NCI-H82 treated with DMSO at 0.1 percent for 48 hours (cell line): ENCODE measurements at regions not wholly inside any gene's neighbourhood (a gene's known extent, or its start where the extent isn't known, plus 50 kb on each side); places are given as distances from the start of the nearest gene placed in this dataset.
"Not testable (repeated sequence)": the region's sequence is repeated elsewhere in the genome, so short reads cannot be mapped to it uniquely, and the experiment has no call there.

Experiments
- DNase-seq: peaks from one replicate; lab custom pipeline; 2025; ENCODE audit not compliant: unreplicated experiment; lab: John Stamatoyannopoulos, UW

GRCh38 chr2:144666032-144666431 lies 146.1 kb upstream of the ZEB2 start:
- no peak for DNase-seq

- no peak for DNase-seq
These were observed 143.3 kb upstream of the ZEB2 start for GRCh38 chr2:144663207-144663606.

DNA sequence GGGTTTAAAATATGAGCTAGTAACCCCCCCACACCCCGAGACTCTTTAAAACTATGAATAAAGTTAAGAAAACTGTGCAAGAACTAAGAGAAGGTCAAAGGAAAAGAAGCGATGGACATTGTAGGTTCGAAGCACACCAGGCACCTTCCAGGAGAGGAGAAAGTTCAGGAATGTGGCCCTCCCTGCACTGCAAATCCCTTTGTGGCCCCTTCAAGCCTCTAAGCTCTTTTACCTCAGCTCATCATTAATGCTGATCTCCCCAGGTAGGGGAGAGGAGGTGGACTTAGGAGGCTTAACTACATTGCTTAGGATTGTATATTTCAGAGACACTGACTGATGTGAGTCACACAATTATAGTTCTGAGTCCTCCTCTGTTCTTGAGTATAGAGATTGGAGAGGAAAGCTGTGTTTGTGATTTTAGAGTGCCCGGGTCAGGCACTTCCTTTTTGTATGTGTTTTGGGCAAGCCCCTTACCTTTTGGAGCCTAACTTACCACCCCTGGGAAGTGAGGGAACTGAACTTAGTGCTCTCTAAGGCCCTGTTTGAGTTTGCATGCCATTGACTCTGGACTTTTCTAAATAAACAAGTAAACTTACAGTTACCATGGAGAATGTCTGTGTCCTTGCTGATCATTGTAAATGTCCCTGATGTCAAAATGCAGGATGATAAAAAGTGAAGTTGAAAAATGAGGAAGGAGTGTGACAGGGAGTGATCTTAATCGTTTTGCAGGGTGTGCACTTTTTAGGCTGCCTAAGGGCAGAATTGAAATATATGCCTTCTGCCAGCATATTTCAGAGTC lies 140.8 kb upstream of the ZEB2 start:
- no peak for DNase-seq

DNA sequence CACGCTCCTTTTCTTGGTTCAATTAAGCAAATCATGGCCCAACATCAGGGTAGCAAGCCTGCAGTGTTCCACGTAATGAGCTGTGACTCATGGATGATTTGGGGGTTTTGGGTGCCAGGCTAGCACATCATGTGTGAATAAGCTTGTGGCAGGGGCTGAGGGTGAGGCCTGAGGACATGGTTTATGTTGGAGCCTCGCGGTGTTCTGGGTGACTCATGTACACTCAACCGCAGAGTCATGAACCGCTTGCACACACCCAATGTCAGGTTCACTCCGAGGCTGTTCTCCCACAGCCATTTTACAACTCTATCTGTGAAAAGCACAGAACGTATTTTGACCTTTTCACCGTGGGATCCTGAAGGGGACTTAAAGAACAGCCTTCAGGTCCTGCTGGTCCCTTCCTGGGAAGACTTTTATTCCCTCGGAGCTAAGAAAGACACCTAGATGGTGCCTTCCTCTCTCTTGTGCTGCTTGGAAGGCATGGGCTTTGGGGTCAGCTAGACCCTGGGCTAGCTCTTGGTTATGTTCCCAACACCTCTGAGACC lies 139.9 kb upstream of the ZEB2 start:
- no peak for DNase-seq

- DNase-seq = no peak
These were observed 134.6 kb upstream of the ZEB2 start for GRCh38 chr2:144654523-144654922.

- no peak for DNase-seq
These were observed 131.0 kb upstream of the ZEB2 start for GRCh38 chr2:144650907-144651306.

GRCh38 chr2:144648837-144649465 lies 129.0 kb upstream of the ZEB2 start:
- no peak for DNase-seq

- DNase-seq = no peak
These were observed 125.3 kb upstream of the ZEB2 start for GRCh38 chr2:144645083-144645778.

- DNase-seq = no peak
These were observed 124.6 kb upstream of the ZEB2 start for GRCh38 chr2:144644549-144644948.

DNA sequence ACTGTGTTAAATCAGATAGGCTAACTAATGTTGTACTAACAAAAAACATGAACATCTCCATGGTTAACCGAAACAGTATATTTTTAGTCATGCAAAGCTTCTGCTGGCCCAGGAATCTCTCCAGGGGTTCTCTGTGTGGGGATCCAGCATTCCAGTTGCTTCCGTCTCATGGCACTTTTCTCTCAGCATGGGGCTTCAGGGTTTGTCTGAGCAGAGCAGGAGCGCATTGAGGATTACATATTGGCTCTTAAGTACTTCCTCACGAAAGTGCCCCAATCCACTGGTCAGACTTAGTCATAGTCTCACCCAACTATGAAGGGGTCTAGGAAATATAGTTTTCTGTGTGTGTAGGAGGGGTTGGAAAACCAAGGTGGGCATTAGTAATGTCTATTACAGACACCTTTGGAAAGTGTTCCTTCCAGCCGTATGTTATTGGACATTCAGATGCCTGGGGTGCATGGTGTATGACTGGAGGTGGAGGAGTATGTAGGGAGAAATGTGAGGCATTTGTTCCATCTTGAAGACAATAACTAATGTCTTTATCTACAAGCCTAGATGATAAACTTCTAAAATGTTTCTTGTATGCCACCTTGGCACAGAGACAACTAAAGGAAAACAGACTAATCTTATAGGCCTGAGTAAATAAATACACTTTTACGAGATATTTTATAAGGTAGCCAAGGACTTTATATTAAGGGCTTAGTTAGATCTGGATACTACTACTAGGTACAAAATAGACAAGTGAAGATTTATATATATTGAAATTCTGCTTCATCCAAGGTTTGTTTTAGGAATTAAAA lies 123.8 kb upstream of the ZEB2 start:
- no peak for DNase-seq

DNA sequence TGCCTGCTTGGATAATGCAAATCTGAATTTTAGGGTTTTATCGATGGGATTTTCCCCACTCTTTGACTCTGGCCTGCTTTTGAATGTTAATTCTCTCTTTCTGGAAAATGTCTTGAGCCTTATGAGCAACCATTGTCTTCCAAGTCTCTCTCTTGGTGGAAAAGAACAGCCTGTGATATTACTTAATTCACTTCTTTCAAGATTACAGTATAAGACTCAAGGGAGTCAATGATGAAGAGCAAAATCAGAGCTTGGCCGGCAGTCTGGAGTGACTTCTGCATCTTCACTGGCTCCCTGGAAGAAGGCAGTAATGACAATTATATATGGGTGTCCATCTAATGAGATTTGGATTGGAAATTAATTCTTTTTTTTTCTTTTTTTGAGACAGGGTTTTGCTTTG lies 122.9 kb upstream of the ZEB2 start:
- no peak for DNase-seq

GRCh38 chr2:144642131-144642530 lies 122.2 kb upstream of the ZEB2 start:
- no peak for DNase-seq

DNA sequence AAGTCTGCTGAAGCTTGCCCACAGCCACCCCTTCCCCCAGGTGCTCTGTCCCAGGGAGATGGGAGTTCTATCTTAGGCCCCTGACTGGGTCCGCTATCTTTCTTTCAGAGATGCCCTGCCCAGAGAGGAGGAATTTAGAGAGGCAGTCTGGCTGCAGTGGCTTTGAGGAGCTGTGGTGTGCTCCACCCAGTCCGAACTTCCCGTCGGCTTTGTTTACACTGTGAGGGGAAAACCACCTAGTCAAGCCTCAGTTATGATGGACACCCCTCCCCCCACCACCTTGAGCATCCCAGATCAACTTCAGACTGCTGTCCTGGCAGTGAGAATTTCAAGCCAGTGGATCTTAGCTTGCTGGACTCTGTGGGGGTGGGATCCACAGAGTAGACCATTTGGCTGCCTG lies 118.3 kb upstream of the ZEB2 start:
- DNase-seq = not testable (repeated sequence)

- DNase-seq = not testable (repeated sequence)
These were observed 116.9 kb upstream of the ZEB2 start for GRCh38 chr2:144636860-144637259.

- DNase-seq = no peak
These were observed 112.9 kb upstream of the ZEB2 start for GRCh38 chr2:144632809-144633208.

DNA sequence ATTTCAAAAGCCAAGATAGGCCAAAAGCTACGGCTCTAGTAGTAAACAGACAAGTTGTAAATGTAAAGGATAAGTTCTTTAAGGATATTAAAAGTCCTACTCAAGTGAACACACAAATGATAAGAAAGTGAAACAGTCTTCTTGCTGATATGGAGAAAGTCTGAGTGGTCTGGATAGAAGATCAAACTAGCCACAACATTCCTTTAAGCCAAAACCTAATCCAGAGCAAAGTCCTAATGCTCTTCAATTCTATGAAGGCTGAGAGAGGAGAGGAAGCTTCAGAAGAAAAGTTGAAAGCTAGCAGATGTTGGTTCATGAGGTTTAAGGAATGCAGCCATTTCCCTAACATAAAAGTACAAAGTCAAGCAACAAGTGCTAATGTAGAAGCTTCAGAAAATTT lies 111.7 kb upstream of the ZEB2 start:
- no peak for DNase-seq

GRCh38 chr2:144630459-144631215 lies 110.7 kb upstream of the ZEB2 start:
- no peak for DNase-seq

DNA sequence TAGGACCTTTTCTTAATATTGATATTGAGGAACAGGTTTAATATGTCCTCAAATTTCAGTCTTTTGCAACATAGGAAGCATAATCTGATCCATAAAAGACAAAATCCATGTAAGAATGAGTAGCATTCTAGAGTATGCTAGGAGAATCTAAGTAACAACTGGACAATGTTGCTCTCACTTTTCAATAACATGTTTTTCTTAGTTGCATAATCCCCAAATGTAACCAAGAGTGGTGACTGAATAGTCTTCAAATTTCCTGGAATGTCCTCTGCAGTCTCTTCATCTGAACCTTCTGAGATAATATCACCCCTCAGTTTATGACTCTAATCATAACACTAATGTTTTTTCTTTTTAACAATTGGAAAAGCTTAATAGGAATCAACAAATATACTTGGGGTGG lies 110.0 kb upstream of the ZEB2 start:
- no peak for DNase-seq

GRCh38 chr2:144628566-144628965 lies 108.6 kb upstream of the ZEB2 start:
- DNase-seq = no peak

- no peak for DNase-seq
These were observed 105.7 kb upstream of the ZEB2 start for GRCh38 chr2:144625626-144626025.
